Left ventricle myocardium inferior (tissue), 1 donor: ENCODE measurements at regions not wholly inside any gene's neighbourhood (a gene's known extent, or its start where the extent isn't known, plus 50 kb on each side); places are given as distances from the start of the nearest gene placed in this dataset.

Experiments used
- DNase-seq: peaks from one replicate; pipeline ENCODE4 v3.0.0-alpha.2; 2020
- H3K27ac ChIP-seq: fragments of 200-600 bp; replicated peaks from 2 replicates; pipeline ENCODE4 v1.8.0; 2021
- H3K27me3 ChIP-seq: fragments of 200-600 bp; 2 replicates; pipeline ENCODE4 v1.8.0; 2021; ENCODE audit warnings: low read depth
- H3K36me3 ChIP-seq: fragments of 200-600 bp; 2 replicates; pipeline ENCODE4 v1.8.0; 2021
- H3K4me1 ChIP-seq: fragments of 200-600 bp; 2 replicates; pipeline ENCODE4 v1.8.0; 2021
- H3K4me3 ChIP-seq: fragments of 200-600 bp; 2 replicates; pipeline ENCODE4 v1.8.0; 2021; ENCODE audit warnings: mild to moderate bottlenecking, moderate library complexity
- H3K9me3 ChIP-seq: fragments of 200-600 bp; replicated peaks from 2 replicates; pipeline ENCODE4 v1.8.0; 2021
- CTCF ChIP-seq: fragments of 200-600 bp; IDR thresholded peaks from 2 replicates; pipeline ENCODE4 v1.8.0; 2021; ENCODE audit warnings: antibody characterized with exemption, mild to moderate bottlenecking, borderline replicate concordance
- intact Hi-C: fragments of 100-400 bp; cut with micrococcal nuclease; formaldehyde crosslinking; loops from one replicate; pipeline ENCODE4 v1.11.0; 2022
- donor health status: DM: no; HTN: yes; CAD: no; lungs with severe emphysema.

- H3K9me3 ChIP-seq, result peaks cover 6% of the 10 kb centered on the region
- H3K4me1 ChIP-seq, result no peaks in the 10 kb centered on the region
- H3K27ac ChIP-seq, result no peak overlapping the region
- H3K27me3 ChIP-seq, result no peaks in the 10 kb centered on the region
- TF ChIP-seq CTCF, result no peak
- intact Hi-C loops, result no loop called here
- no peaks in the 10 kb centered on the region for H3K36me3 ChIP-seq
- DNase-seq, result no peak
- H3K4me3 ChIP-seq, result no peak overlapping the region
Measured at GRCh38 chr4:181766061-181766548, 477.1 kb upstream of the TENM3 start.

GRCh38 chr4:181770971-181771370, 472.2 kb upstream of the TENM3 start:
- no peaks in the 10 kb centered on the region for H3K4me1 ChIP-seq
- intact Hi-C loops, result no loop called here
- no peak overlapping the region for H3K27ac ChIP-seq
- no peaks in the 10 kb centered on the region for H3K27me3 ChIP-seq
- H3K4me3 ChIP-seq, result no peak overlapping the region
- no peaks in the 10 kb centered on the region for H3K36me3 ChIP-seq
- peaks cover 7% of the 10 kb centered on the region for H3K9me3 ChIP-seq
- DNase-seq, result no peak
- TF ChIP-seq CTCF, result no peak

GRCh38 chr4:181775298-181775697, 467.9 kb upstream of the TENM3 start:
- H3K27ac ChIP-seq, result no peak overlapping the region
- no peaks in the 10 kb centered on the region for H3K36me3 ChIP-seq
- DNase-seq, result no peak
- intact Hi-C loops, result no loop called here
- H3K27me3 ChIP-seq, result no peaks in the 10 kb centered on the region
- H3K4me1 ChIP-seq, result no peaks in the 10 kb centered on the region
- no peak overlapping the region for H3K4me3 ChIP-seq
- peaks cover 12% of the 10 kb centered on the region for H3K9me3 ChIP-seq
- no peak for TF ChIP-seq CTCF

- no peaks in the 10 kb centered on the region for H3K36me3 ChIP-seq
- peaks cover 14% of the 10 kb centered on the region for H3K9me3 ChIP-seq
- no peak for DNase-seq
- intact Hi-C loops, result no loop called here
- no peak overlapping the region for H3K27ac ChIP-seq
- no peak for TF ChIP-seq CTCF
- no peaks in the 10 kb centered on the region for H3K4me1 ChIP-seq
- no peak overlapping the region for H3K4me3 ChIP-seq
- no peaks in the 10 kb centered on the region for H3K27me3 ChIP-seq
Measured at GRCh38 chr4:181776264-181777054, 466.7 kb upstream of the TENM3 start.

- no peak for TF ChIP-seq CTCF
- Histone ChIP-seq H3K9me3 (peaks cover 16% of the 10 kb centered on the region), H3K27me3 (no peaks in the 10 kb centered on the region), H3K4me3 (no peak overlapping the region), H3K36me3 (no peaks in the 10 kb centered on the region), H3K27ac (no peak overlapping the region), H3K4me1 (no peaks in the 10 kb centered on the region)
- DNase-seq, result no peak
- intact Hi-C loops, result no loop called here
Measured at GRCh38 chr4:181777518-181777917, 465.7 kb upstream of the TENM3 start.
